ENCODE measurements at regions not wholly inside any gene's neighbourhood (a gene's known extent, or its start where the extent isn't known, plus 50 kb on each side); places are given as distances from the start of the nearest gene placed in this dataset.

DNA sequence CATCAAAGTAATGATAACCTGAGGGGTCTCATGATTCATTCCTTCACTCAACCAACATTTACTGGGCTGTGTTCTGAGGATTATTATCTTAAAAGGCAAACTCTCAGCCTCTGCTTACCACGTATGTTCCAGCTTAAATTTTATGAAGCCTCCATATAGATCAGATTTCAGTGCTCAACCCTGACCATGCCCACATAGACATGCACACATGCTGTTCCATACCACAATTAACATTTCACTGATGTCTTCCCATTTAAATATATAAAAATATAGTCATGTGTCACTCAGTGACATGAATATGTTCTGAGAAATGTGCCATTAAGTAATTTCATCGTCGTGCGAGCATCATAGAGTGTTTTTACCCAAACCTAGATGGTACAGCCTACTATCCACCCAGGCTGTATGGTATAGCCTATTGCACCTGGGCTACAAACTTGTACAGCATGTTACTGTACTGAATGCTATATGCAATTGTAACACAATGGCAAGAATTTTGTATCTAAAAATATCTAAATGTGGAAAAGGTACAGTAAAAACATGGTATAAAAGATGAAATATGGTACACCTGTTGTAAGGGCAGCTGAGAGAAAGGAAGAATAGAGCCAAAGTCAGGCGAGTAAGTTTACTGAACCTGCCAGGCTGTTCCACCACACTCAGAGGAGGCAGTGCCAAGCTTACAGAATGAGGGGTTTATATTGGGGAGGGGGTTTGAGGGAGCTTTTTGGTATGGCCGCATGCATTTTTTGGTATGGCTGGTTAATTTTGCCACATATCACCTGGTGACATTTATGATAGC lies 134.7 kb upstream of the ETV3 start:
- no peak for DNase-seq (ENCODE audit: low spot score in 2 of 2)
- 73 to 81% methylated on average over 6 of the region's 6 CpGs for WGBS, 2 donors
- no peak for TF ChIP-seq POLR2A (IDR thresholded peaks at IDR 0.05)
- TF ChIP-seq, protein P1, sequence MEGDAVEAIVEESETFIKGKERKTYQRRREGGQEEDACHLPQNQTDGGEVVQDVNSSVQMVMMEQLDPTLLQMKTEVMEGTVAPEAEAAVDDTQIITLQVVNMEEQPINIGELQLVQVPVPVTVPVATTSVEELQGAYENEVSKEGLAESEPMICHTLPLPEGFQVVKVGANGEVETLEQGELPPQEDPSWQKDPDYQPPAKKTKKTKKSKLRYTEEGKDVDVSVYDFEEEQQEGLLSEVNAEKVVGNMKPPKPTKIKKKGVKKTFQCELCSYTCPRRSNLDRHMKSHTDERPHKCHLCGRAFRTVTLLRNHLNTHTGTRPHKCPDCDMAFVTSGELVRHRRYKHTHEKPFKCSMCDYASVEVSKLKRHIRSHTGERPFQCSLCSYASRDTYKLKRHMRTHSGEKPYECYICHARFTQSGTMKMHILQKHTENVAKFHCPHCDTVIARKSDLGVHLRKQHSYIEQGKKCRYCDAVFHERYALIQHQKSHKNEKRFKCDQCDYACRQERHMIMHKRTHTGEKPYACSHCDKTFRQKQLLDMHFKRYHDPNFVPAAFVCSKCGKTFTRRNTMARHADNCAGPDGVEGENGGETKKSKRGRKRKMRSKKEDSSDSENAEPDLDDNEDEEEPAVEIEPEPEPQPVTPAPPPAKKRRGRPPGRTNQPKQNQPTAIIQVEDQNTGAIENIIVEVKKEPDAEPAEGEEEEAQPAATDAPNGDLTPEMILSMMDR (IDR thresholded peaks at IDR 0.05): no peak
- intact Hi-C loops (cut with DNase I; ENCODE audit: low total_unique reads): no loop called here
- no peak overlapping the region for H3K4me3 ChIP-seq (ENCODE audit: low read depth, poor library complexity, severe bottlenecking)

DNA sequence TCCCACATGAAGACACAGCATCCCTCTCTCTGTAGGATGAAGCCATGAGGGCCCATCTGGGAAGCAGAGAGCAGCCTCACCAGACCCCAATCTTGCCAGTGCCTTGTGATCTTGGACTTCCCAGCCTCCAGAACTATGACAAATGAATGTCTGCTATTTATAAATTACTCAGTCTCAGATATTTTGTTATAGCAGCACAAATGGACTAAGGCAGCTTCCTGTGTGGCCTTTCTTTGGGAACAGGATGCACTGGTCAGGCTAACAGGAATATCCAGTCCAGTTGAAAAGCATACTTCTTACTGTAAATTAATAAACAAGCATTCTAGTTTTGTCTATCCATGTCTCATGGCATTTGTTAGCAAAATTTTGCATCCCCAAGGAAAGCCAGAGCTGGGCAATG lies 134.1 kb upstream of the ETV3 start:
- intact Hi-C loops (cut with DNase I; ENCODE audit: low total_unique reads): no loop called here
- TF ChIP-seq POLR2A (IDR thresholded peaks at IDR 0.05): no peak
- TF ChIP-seq, protein P1 (IDR thresholded peaks at IDR 0.05): no peak
- DNase-seq (ENCODE audit: low spot score in 2 of 2): no peak
- no peak overlapping the region for H3K4me3 ChIP-seq (ENCODE audit: low read depth, poor library complexity, severe bottlenecking)

DNA sequence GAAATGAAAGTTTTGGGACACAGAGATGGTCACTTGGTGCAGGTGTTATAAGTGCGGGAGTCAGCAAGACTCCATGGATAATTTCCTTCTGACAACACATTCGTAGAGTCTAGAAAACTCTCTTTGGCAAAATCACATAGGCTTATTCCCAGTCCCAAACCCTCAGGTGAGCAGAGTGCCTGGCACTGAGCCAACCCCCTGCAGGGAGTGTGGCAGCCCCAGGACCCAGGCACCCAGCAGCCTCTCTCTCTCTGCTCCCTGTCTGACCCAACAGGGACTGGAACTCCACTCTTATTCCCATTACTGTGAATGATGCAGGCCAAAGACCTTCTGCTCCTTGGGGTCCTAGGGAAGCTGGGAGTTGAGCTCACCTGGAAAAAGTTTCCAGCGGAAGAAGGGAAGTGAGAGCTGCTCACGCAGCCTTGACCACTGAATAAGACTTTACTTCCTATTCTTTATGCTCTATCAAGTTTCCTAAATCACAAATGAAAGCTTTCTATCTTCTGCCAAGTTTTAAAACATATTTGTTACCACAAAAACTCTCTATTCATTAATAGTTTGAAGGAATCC lies 132.6 kb upstream of the ETV3 start:
- intact Hi-C loops (cut with DNase I; ENCODE audit: low total_unique reads): no loop called here
- DNase-seq (ENCODE audit: low spot score in 2 of 2): no peak
- H3K4me3 ChIP-seq (ENCODE audit: low read depth, poor library complexity, severe bottlenecking): no peak overlapping the region
- no peak for TF ChIP-seq POLR2A (IDR thresholded peaks at IDR 0.05)
- TF ChIP-seq, protein P1 (IDR thresholded peaks at IDR 0.05): no peak
- 63 to 70% methylated on average over 4 of the region's 4 CpGs for WGBS, 2 donors

DNA sequence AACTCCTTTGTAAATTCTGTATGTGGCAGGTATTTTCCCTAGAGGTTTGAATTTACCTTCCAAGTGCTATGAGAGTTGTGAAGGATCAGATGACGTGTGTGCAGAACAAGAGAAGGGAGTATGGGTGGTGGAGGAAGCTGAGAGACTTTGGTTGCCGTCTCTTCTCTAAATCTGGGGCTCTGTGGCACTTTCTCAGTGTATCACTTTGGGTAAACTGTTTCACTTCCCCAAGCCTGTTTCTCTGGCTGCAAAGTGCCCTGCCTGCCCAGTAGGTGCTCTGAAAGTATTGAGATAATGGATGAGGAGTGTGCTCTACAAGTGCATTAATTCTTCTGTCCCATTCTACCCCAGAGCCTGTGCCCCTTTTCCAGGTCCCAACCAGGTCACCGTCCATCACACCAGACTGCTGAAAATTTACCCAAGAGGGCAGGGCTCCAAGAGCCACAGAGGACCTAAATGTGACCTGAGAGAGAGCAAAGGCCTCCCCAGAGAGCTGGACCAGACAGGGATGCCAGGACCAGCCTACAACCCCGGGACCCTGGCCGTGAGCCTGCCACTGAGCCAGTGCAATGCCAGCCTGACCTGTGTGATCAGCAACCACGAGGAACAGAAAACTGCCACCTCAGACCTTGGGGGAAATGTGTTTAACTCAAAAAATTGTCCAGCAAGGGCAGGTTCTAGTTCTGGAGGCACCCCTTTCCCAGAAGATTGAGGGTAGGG lies 131.6 kb upstream of the ETV3 start:
- 65 to 69% methylated on average over 6 of the region's 6 CpGs for WGBS, 2 donors
- TF ChIP-seq, protein P1 (IDR thresholded peaks at IDR 0.05): no peak
- no peak overlapping the region for H3K4me3 ChIP-seq (ENCODE audit: low read depth, poor library complexity, severe bottlenecking)
- intact Hi-C loops (cut with DNase I; ENCODE audit: low total_unique reads): loop anchor here (10.0 kb wide), 1 partner anchor 55 kb away; no protein-coding TSS in a partner anchor
- no peak for DNase-seq (ENCODE audit: low spot score in 2 of 2)

DNA sequence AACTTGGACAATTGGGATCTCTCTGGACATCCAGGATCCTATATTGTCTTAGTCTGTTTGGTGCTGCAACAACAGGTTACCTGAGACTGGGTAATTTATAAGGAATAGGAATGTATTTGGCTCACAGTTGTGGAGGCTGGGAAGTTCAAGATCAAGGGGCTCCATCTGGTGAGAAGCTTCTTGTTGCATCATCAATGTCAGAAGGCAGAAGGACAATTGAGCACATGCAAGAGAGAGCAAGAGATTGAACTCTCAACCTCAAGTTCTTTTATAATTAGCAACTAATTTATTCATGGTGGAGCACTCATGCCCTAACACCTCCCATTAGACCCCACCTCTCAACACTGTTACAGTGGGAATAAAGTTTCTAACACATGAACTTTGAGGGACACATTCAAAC lies 124.7 kb upstream of the ETV3 start:
- intact Hi-C loops (cut with DNase I; ENCODE audit: low total_unique reads): loop anchor here (10.0 kb wide), 1 partner anchor 62 kb away; no protein-coding TSS in a partner anchor
- no peak overlapping the region for H3K4me3 ChIP-seq (ENCODE audit: low read depth, poor library complexity, severe bottlenecking)
- no peak for TF ChIP-seq POLR2A (IDR thresholded peaks at IDR 0.05)
- TF ChIP-seq, protein P1 (IDR thresholded peaks at IDR 0.05): no peak
- DNase-seq (ENCODE audit: low spot score in 2 of 2): no peak

Measured in lower leg skin (tissue), 4 donors.